ENCODE measurements at regions not wholly inside any gene's neighbourhood (a gene's known extent, or its start where the extent isn't known, plus 50 kb on each side); places are given as distances from the start of the nearest gene placed in this dataset.

GRCh38 chr3:34957677-34958076 lies 681.6 kb upstream of the ARPP21 start:
- H3K27me3 Mint-ChIP-seq (ENCODE audit: insufficient read depth) = no peaks in the 10 kb centered on the region
- no peaks in the 10 kb centered on the region for H3K4me1 Mint-ChIP-seq (ENCODE audit: low read depth)
- intact Hi-C loops (cut with micrococcal nuclease) = no loop called here
- H3K9me3 Mint-ChIP-seq = no peaks in the 10 kb centered on the region
- no peak for DNase-seq (ENCODE audit: low spot score)
- H3K4me3 Mint-ChIP-seq = no peak overlapping the region
- no peaks in the 10 kb centered on the region for H3K36me3 Mint-ChIP-seq (ENCODE audit: low read depth)
- no peak overlapping the region for H3K27ac Mint-ChIP-seq

DNA sequence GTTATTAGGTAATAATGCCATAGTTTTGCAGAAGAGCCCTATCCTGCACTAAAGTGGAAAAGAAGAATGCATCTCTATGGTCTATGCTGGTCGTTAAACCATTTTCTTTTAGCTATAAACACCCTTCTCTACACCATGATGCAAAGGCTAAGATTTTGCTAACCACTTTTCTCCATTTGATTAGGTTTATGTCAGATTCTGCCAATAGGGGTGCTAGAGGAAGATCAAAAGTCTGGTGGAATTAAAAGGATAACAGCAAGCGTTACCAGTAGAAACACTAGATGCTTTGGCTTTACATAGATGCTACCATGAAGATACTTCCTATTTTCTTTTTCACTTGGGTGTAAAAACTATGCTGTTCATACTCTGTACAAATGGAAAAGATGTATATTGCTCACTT lies 669.8 kb upstream of the ARPP21 start:
- Mint-ChIP-seq H3K4me3 (no peak overlapping the region), H3K9me3 (no peaks in the 10 kb centered on the region), H3K4me1 (ENCODE audit: low read depth) (no peaks in the 10 kb centered on the region), H3K27ac (no peak overlapping the region), H3K27me3 (ENCODE audit: insufficient read depth) (no peaks in the 10 kb centered on the region), H3K36me3 (ENCODE audit: low read depth) (no peaks in the 10 kb centered on the region)
- DNase-seq (ENCODE audit: low spot score) = no peak
- intact Hi-C loops (cut with micrococcal nuclease) = no loop called here

DNA sequence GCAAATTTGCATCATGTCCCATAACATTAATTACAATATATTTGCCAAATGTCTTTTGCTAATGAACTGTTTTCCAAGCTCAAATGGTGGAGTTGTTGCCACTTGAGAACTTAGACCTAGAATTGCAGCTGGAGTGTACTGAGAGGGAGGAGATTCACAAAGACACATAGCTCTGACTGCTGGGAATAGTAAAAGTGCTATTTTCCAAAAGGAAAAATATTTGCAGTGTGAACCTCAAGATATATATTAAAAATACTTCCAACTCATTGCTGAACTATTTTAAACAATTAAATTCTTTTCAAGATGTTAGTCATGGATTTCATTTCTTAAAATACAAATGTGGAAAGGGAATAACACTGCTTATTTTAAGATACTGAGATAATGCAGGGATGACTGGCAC lies 666.8 kb upstream of the ARPP21 start:
- intact Hi-C loops (cut with micrococcal nuclease) = no loop called here
- no peaks in the 10 kb centered on the region for H3K4me1 Mint-ChIP-seq (ENCODE audit: low read depth)
- H3K4me3 Mint-ChIP-seq = no peak overlapping the region
- peaks cover 9% of the 10 kb centered on the region for H3K9me3 Mint-ChIP-seq
- DNase-seq (ENCODE audit: low spot score) = no peak
- no peaks in the 10 kb centered on the region for H3K36me3 Mint-ChIP-seq (ENCODE audit: low read depth)
- H3K27me3 Mint-ChIP-seq (ENCODE audit: insufficient read depth) = no peaks in the 10 kb centered on the region
- H3K27ac Mint-ChIP-seq = no peak overlapping the region

GRCh38 chr3:34973586-34973985 lies 665.7 kb upstream of the ARPP21 start:
- Mint-ChIP-seq H3K4me3 (no peak overlapping the region), H3K9me3 (peaks cover 9% of the 10 kb centered on the region), H3K27me3 (ENCODE audit: insufficient read depth) (no peaks in the 10 kb centered on the region), H3K36me3 (ENCODE audit: low read depth) (no peaks in the 10 kb centered on the region), H3K4me1 (ENCODE audit: low read depth) (no peaks in the 10 kb centered on the region), H3K27ac (no peak overlapping the region)
- intact Hi-C loops (cut with micrococcal nuclease) = no loop called here
- no peak for DNase-seq (ENCODE audit: low spot score)

GRCh38 chr3:34983631-34984030 lies 655.7 kb upstream of the ARPP21 start:
- intact Hi-C loops (cut with micrococcal nuclease) = no loop called here
- Mint-ChIP-seq H3K4me1 (ENCODE audit: low read depth) (no peaks in the 10 kb centered on the region), H3K27me3 (ENCODE audit: insufficient read depth) (no peaks in the 10 kb centered on the region), H3K27ac (no peak overlapping the region), H3K9me3 (no peaks in the 10 kb centered on the region), H3K4me3 (no peak overlapping the region), H3K36me3 (ENCODE audit: low read depth) (no peaks in the 10 kb centered on the region)
- DNase-seq (ENCODE audit: low spot score) = no peak

DNA sequence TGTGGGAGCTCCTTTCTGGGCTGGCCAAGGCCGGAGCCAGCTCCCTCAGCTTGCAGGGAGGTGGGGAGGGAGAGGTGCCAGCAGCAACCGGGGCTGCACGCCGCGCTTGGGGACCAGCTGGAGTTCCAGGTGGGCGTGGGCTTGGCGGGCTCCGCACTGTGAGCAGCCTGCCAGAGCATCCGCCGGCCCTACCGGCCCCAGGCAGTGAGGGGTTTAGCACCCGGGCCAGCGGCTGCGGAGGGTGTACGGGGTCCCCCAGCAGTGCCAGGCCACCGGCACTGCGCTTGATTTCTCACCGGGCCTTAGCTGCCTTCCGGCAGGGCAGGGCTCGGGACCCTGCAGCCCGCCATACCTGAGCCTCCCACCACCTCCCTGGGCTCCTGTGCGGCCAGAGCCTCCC lies 651.0 kb upstream of the ARPP21 start:
- Mint-ChIP-seq H3K27ac (no peak overlapping the region), H3K27me3 (ENCODE audit: insufficient read depth) (no peaks in the 10 kb centered on the region), H3K4me3 (no peak overlapping the region), H3K36me3 (ENCODE audit: low read depth) (no peaks in the 10 kb centered on the region), H3K4me1 (ENCODE audit: low read depth) (no peaks in the 10 kb centered on the region), H3K9me3 (no peaks in the 10 kb centered on the region)
- intact Hi-C loops (cut with micrococcal nuclease) = no loop called here
- DNase-seq (ENCODE audit: low spot score) = no peak

GRCh38 chr3:34995796-34996430 lies 643.4 kb upstream of the ARPP21 start:
- H3K4me1 Mint-ChIP-seq (ENCODE audit: low read depth) = no peaks in the 10 kb centered on the region
- no peaks in the 10 kb centered on the region for H3K9me3 Mint-ChIP-seq
- H3K36me3 Mint-ChIP-seq (ENCODE audit: low read depth) = no peaks in the 10 kb centered on the region
- H3K27ac Mint-ChIP-seq = no peak overlapping the region
- no peaks in the 10 kb centered on the region for H3K27me3 Mint-ChIP-seq (ENCODE audit: insufficient read depth)
- no peak overlapping the region for H3K4me3 Mint-ChIP-seq
- intact Hi-C loops (cut with micrococcal nuclease) = no loop called here
- no peak for DNase-seq (ENCODE audit: low spot score)

DNA sequence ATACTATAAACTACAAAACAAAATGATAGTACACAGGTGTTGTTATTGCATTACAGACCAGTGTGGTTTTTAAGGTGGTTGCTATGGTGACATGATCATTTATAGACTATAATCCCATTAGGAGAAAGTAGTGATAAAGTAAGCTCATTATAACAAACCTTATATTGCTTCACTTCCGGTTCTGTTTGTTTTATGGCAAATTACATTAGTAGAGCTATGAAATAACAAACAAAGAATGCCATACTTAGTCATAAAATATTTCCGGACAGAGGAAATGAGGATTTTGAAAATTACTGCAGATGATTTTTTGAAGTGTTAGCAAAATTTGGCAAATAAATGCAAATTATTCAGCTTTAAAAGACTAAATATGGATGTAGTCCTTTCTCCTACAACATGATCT lies 640.4 kb upstream of the ARPP21 start:
- Mint-ChIP-seq H3K27ac (no peak overlapping the region), H3K27me3 (ENCODE audit: insufficient read depth) (no peaks in the 10 kb centered on the region), H3K4me1 (ENCODE audit: low read depth) (no peaks in the 10 kb centered on the region), H3K9me3 (no peaks in the 10 kb centered on the region), H3K36me3 (ENCODE audit: low read depth) (no peaks in the 10 kb centered on the region), H3K4me3 (no peak overlapping the region)
- DNase-seq (ENCODE audit: low spot score) = no peak
- intact Hi-C loops (cut with micrococcal nuclease) = no loop called here

DNA sequence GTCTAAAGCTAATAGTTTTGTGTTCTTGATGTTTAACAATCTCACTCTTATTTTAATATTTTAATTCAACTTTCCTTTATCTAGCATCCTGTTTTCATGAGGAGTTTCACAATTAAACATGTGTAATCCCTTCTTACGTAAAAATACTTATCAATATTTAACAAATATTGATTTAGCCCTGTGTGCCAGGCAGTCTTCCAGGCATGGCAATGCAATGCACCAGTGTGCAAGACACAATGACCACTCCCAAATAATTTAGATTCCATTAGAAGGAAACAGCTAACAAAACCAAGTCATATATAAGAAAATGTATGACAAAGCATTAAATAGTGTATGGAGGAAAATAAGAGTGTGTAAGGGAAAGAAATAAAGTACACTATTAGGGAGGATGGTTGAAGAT lies 627.1 kb upstream of the ARPP21 start:
- Mint-ChIP-seq H3K4me1 (ENCODE audit: low read depth) (no peaks in the 10 kb centered on the region), H3K36me3 (ENCODE audit: low read depth) (no peaks in the 10 kb centered on the region), H3K4me3 (no peak overlapping the region), H3K9me3 (no peaks in the 10 kb centered on the region), H3K27ac (no peak overlapping the region), H3K27me3 (ENCODE audit: insufficient read depth) (no peaks in the 10 kb centered on the region)
- DNase-seq (ENCODE audit: low spot score) = no peak
- intact Hi-C loops (cut with micrococcal nuclease) = no loop called here

DNA sequence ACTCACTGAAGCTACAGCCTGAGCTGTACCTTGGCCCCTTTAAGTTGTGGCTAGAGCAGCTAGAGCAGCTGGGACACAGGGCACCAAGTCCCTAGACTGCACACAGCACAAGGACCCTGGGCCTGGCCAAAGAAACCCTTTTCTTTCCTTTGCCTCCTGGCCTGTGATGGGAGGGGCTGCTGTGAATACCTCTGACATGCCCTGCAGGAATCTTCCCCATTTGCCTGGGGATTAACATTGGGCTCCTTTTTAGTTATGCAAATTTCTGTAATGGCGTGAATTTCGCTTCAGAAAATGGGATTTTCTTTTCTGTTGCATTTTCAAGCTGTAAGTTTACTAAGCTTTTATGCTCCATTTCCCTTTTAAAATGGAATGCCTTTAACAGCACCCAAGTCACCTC lies 611.2 kb upstream of the ARPP21 start:
- Mint-ChIP-seq H3K4me3 (no peak overlapping the region), H3K4me1 (ENCODE audit: low read depth) (no peaks in the 10 kb centered on the region), H3K36me3 (ENCODE audit: low read depth) (no peaks in the 10 kb centered on the region), H3K9me3 (peaks cover 22% of the 10 kb centered on the region), H3K27ac (no peak overlapping the region), H3K27me3 (ENCODE audit: insufficient read depth) (no peaks in the 10 kb centered on the region)
- no peak for DNase-seq (ENCODE audit: low spot score)
- intact Hi-C loops (cut with micrococcal nuclease) = no loop called here

DNA sequence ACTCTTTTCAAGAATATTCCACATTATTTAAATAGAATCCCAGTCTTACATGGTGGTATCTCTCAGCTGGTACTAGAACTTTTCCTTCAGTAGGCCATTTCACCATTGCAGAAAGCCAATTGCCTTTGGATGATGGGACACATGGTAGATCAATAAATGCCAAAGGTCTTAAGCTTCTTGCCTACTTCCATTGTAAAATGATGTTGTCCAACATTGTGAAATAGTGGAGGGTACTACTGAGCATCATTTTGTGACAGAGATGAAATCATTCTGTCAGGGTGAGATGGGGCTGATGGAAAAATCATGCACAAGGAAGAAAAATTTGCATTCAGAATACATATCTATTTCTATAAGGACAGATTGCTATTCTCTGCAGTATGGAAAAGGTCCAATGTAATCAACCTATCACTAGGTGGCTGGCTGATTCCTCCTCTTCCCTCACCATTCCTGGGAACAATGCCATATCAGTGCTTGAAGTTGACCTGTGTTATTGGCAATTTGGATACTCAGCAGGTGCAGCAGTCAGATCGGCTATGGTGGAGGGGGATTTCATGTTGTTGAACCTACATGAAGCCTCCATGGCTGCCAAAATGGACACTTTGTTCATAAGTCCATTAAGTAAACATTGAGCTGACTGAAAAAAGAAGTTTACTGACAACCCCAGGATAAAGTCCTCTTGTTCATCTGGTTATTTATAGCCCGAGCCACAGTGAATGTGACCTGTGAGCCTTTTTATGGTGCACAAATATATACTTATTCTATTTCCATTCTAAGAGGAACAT lies 596.9 kb upstream of the ARPP21 start:
- Mint-ChIP-seq H3K36me3 (ENCODE audit: low read depth) (no peaks in the 10 kb centered on the region), H3K9me3 (no peaks in the 10 kb centered on the region), H3K4me1 (ENCODE audit: low read depth) (no peaks in the 10 kb centered on the region), H3K27me3 (ENCODE audit: insufficient read depth) (no peaks in the 10 kb centered on the region), H3K4me3 (no peak overlapping the region), H3K27ac (no peak overlapping the region)
- no peak for DNase-seq (ENCODE audit: low spot score)
- intact Hi-C loops (cut with micrococcal nuclease) = no loop called here

- no peak overlapping the region for H3K27ac Mint-ChIP-seq
- H3K4me3 Mint-ChIP-seq = no peak overlapping the region
- intact Hi-C loops (cut with micrococcal nuclease) = no loop called here
- H3K36me3 Mint-ChIP-seq (ENCODE audit: low read depth) = no peaks in the 10 kb centered on the region
- H3K27me3 Mint-ChIP-seq (ENCODE audit: insufficient read depth) = no peaks in the 10 kb centered on the region
- no peaks in the 10 kb centered on the region for H3K4me1 Mint-ChIP-seq (ENCODE audit: low read depth)
- no peak for DNase-seq (ENCODE audit: low spot score)
- H3K9me3 Mint-ChIP-seq = no peaks in the 10 kb centered on the region
Measured at GRCh38 chr3:35043040-35043439, 596.3 kb upstream of the ARPP21 start.

GRCh38 chr3:35044190-35044589 lies 595.1 kb upstream of the ARPP21 start:
- Mint-ChIP-seq H3K27ac (no peak overlapping the region), H3K27me3 (ENCODE audit: insufficient read depth) (no peaks in the 10 kb centered on the region), H3K4me1 (ENCODE audit: low read depth) (no peaks in the 10 kb centered on the region), H3K9me3 (no peaks in the 10 kb centered on the region), H3K4me3 (no peak overlapping the region), H3K36me3 (ENCODE audit: low read depth) (no peaks in the 10 kb centered on the region)
- intact Hi-C loops (cut with micrococcal nuclease) = no loop called here
- no peak for DNase-seq (ENCODE audit: low spot score)

DNA sequence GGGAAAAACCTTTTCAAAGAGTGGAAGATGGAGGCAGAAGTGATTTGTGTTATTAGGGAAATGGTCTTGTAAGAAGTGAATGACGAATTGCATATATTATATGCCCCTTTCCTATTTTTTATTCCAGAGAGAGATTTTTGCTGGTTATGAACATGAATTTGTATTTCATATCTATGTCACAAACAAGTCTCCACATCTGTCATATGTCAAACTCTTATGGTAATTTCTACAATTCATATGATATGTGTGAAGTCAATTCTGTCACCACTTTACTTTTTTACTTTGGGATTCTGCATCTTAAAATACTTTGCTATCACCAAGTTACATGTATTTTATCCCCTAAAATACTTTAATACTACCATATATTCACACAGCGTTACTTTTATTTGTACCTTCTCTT lies 594.2 kb upstream of the ARPP21 start:
- no peak overlapping the region for H3K27ac Mint-ChIP-seq
- H3K36me3 Mint-ChIP-seq (ENCODE audit: low read depth) = no peaks in the 10 kb centered on the region
- no peaks in the 10 kb centered on the region for H3K9me3 Mint-ChIP-seq
- intact Hi-C loops (cut with micrococcal nuclease) = no loop called here
- no peak overlapping the region for H3K4me3 Mint-ChIP-seq
- H3K27me3 Mint-ChIP-seq (ENCODE audit: insufficient read depth) = no peaks in the 10 kb centered on the region
- no peak for DNase-seq (ENCODE audit: low spot score)
- no peaks in the 10 kb centered on the region for H3K4me1 Mint-ChIP-seq (ENCODE audit: low read depth)
